ENCODE measurements at regions not wholly inside any gene's neighbourhood (a gene's known extent, or its start where the extent isn't known, plus 50 kb on each side); places are given as distances from the start of the nearest gene placed in this dataset.

- DNase-seq: no peak
These were observed 297.7 kb upstream of the IRX4 start for GRCh38 chr5:2180456-2180855.

GRCh38 chr5:2179861-2180260, 297.1 kb upstream of the IRX4 start:
- no peak for DNase-seq

- DNase-seq: no peak
These were observed 295.8 kb upstream of the IRX4 start for GRCh38 chr5:2178528-2178927.

GRCh38 chr5:2178071-2178477, 295.3 kb upstream of the IRX4 start:
- DNase-seq: no peak

GRCh38 chr5:2177244-2177643, 294.5 kb upstream of the IRX4 start:
- no peak for DNase-seq

GRCh38 chr5:2176581-2176980, 293.9 kb upstream of the IRX4 start:
- DNase-seq: no peak

GRCh38 chr5:2175842-2176404, 293.2 kb upstream of the IRX4 start:
- DNase-seq: no peak

- no peak for DNase-seq
These were observed 292.3 kb upstream of the IRX4 start for GRCh38 chr5:2175041-2175440.

- DNase-seq: no peak
These were observed 291.8 kb upstream of the IRX4 start for GRCh38 chr5:2174538-2174937.

GRCh38 chr5:2173151-2173834, 290.6 kb upstream of the IRX4 start:
- DNase-seq: no peak

GRCh38 chr5:2172471-2172870, 289.7 kb upstream of the IRX4 start:
- no peak for DNase-seq

GRCh38 chr5:2170761-2171160, 288.0 kb upstream of the IRX4 start:
- no peak for DNase-seq

GRCh38 chr5:2169850-2170760, 287.4 kb upstream of the IRX4 start:
- DNase-seq: no peak

GRCh38 chr5:2169430-2169808, 286.7 kb upstream of the IRX4 start:
- DNase-seq: no peak

GRCh38 chr5:2168601-2169429, 286.1 kb upstream of the IRX4 start:
- no peak for DNase-seq

- no peak for DNase-seq
These were observed 284.9 kb upstream of the IRX4 start for GRCh38 chr5:2167671-2168070.

- no peak for DNase-seq
These were observed 284.3 kb upstream of the IRX4 start for GRCh38 chr5:2166979-2167377.

GRCh38 chr5:2166306-2166978, 283.7 kb upstream of the IRX4 start:
- no peak for DNase-seq

- no peak for DNase-seq
These were observed 283.0 kb upstream of the IRX4 start for GRCh38 chr5:2165615-2166305.

- DNase-seq: no peak
These were observed 282.5 kb upstream of the IRX4 start for GRCh38 chr5:2165203-2165602.

- no peak for DNase-seq
These were observed 281.9 kb upstream of the IRX4 start for GRCh38 chr5:2164586-2164985.

- DNase-seq: no peak
These were observed 281.3 kb upstream of the IRX4 start for GRCh38 chr5:2163940-2164490.
